ENCODE measurements at regions not wholly inside any gene's neighbourhood (a gene's known extent, or its start where the extent isn't known, plus 50 kb on each side); places are given as distances from the start of the nearest gene placed in this dataset.
A peak's percentile ranks its signal among the peaks of the same experiment; 100 is the strongest.

DNA sequence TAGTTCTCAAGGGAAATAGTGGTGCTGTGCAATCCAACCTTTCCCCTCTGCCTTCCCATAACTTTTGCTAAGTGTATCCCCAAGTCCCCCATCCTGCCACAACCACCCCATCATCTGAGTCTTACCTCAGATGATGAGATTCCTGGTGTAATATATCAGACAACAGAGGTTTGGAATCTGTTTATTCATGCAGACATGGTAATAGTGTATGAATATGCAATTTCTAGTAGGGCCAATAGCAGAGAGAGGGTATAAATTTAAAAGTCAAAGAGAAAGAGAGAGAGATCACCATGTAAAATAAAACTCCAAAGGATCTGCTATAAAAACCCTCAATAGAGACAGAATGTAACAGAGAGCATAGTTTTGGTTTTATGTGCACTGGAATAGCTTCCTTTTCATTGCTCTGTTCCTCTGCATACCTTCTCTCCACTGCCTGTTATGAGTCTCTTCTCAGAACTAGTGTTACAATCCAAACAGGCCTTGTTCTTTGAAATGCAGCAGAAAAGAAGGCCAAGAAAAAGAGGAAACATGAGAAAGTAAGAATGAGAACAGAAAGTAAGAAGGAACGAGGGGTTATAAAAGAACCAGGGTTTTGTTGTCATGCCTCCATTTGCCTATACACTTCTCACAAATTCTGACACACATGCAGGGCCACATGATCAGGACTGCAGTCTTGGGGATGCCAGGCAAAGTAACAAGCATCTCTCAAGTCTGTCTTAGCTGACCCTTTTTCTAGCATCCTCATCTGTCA lies 278.0 kb downstream of the CETN3 start:
- TF ChIP-seq POLR2AphosphoS5 (IDR thresholded peaks at IDR 0.05; ENCODE audit: low read depth, low read length) (no peak), PAX5 (IDR thresholded peaks at IDR 0.05; ENCODE audit: insufficient read depth, low read length, severe bottlenecking) (no peak), POLR2A (IDR thresholded peaks at IDR 0.05; ENCODE audit: low read depth, low read length) (0 out of 2 replicates have a peak, but pooled peaks have one; percentile 26), TAF1 (IDR thresholded peaks at IDR 0.05; ENCODE audit: low read depth, low read length) (no peak), SPI1 (IDR thresholded peaks at IDR 0.05; ENCODE audit: low read depth, low read length) (peak; percentile 43; the same call in 1 of the 2 replicates)
